SK-N-SH treated with all-trans-retinoic acid at 6 μM for 48 hours (cell line): ENCODE measurements at regions not wholly inside any gene's neighbourhood (a gene's known extent, or its start where the extent isn't known, plus 50 kb on each side); places are given as distances from the start of the nearest gene placed in this dataset.

Source experiments
- ATAC-seq: fragments of 200-7000 bp; cut with Tn5 transposase; 3 replicates; pipeline ENCODE4 v1.9.1; 2020; ENCODE audit warnings: mild to moderate bottlenecking, moderate library complexity
- ARNTL ChIP-seq: fragments of 450-650 bp; formaldehyde crosslinking; IDR thresholded peaks from 2 replicates; pipeline ENCODE4 v1.5.0; 2020; ENCODE audit warnings: low read depth, mild to moderate bottlenecking, moderate library complexity, borderline replicate concordance
- BACH2 ChIP-seq: fragments of 250-450 bp; sonication (Bioruptor Pico); IDR thresholded peaks from 2 replicates; pipeline ENCODE4 v1.9.0; 2021; ENCODE audit warnings: mild to moderate bottlenecking, borderline replicate concordance
- ESRRG ChIP-seq: fragments of 250-450 bp; sonication (Bioruptor Pico); IDR thresholded peaks from 2 replicates; pipeline ENCODE4 v1.6.1; 2021; ENCODE audit warnings: mild to moderate bottlenecking
- GLIS3 ChIP-seq: fragments of 250-450 bp; sonication (Bioruptor Pico); IDR thresholded peaks from 2 replicates; pipeline ENCODE4 v1.5.0; 2020; ENCODE audit warnings: mild to moderate bottlenecking, moderate library complexity
- ISL1 ChIP-seq: fragments of 250-450 bp; sonication (Bioruptor Pico); IDR thresholded peaks from 2 replicates; pipeline ENCODE4 v2.1.2; 2022; ENCODE audit warnings: mild to moderate bottlenecking, moderate library complexity
- OSR1 ChIP-seq: fragments of 250-450 bp; sonication (Bioruptor Pico); IDR thresholded peaks from 2 replicates; pipeline ENCODE4 v1.8.0; 2022; ENCODE audit warnings: moderate library complexity, mild to moderate bottlenecking, inconsistent platforms
- POU6F1 ChIP-seq: fragments of 250-450 bp; sonication (Bioruptor Pico); IDR thresholded peaks from 2 replicates; pipeline ENCODE4 v1.8.0; 2021; ENCODE audit warnings: low read depth, mild to moderate bottlenecking, moderate library complexity, borderline replicate concordance
- PPARA ChIP-seq: fragments of 250-450 bp; sonication (Bioruptor Pico); IDR thresholded peaks from 2 replicates; pipeline ENCODE4 v1.5.0; 2020; ENCODE audit warnings: mild to moderate bottlenecking, borderline replicate concordance
- RARB ChIP-seq: fragments of 250-450 bp; sonication (Bioruptor Pico); IDR thresholded peaks from 2 replicates; pipeline ENCODE4 v1.8.0; 2021; ENCODE audit warnings: mild to moderate bottlenecking, moderate library complexity
- SNAI2 ChIP-seq: fragments of 250-450 bp; sonication (Bioruptor Pico); IDR thresholded peaks from 2 replicates; pipeline ENCODE4 v1.5.0; 2020; ENCODE audit warnings: mild to moderate bottlenecking, moderate library complexity
- TCF4 ChIP-seq: fragments of 250-450 bp; sonication (Bioruptor Pico); IDR thresholded peaks from 2 replicates; pipeline ENCODE4 v1.8.0; 2021; ENCODE audit warnings: mild to moderate bottlenecking, moderate library complexity, borderline replicate concordance
- TOX ChIP-seq: fragments of 250-450 bp; sonication (Bioruptor Pico); IDR thresholded peaks from 2 replicates; pipeline ENCODE4 v1.8.0; 2021; ENCODE audit warnings: mild to moderate bottlenecking, moderate library complexity, borderline replicate concordance
- ZC3H10 ChIP-seq: fragments of 250-450 bp; sonication (Bioruptor Pico); IDR thresholded peaks from 2 replicates; pipeline ENCODE4 v1.5.1; 2021; ENCODE audit warnings: mild to moderate bottlenecking, moderate library complexity
- ZFP3 ChIP-seq: fragments of 250-450 bp; sonication (Bioruptor Pico); IDR thresholded peaks from 2 replicates; pipeline ENCODE4 v1.5.0; 2020; ENCODE audit warnings: mild to moderate bottlenecking, moderate library complexity
- ZFP30 ChIP-seq: fragments of 450-650 bp; formaldehyde crosslinking; IDR thresholded peaks from 2 replicates; pipeline ENCODE4 v1.5.0; 2022; ENCODE audit warnings: mild to moderate bottlenecking, moderate library complexity
- ZNF565 ChIP-seq: fragments of 450-650 bp; formaldehyde crosslinking; conservative IDR thresholded peaks from 2 replicates; pipeline ENCODE4 v1.5.0; 2020; ENCODE audit warnings: low read depth, mild to moderate bottlenecking, moderate library complexity
- ZNF70 ChIP-seq: fragments of 450-650 bp; formaldehyde crosslinking; IDR thresholded peaks from 2 replicates; pipeline ENCODE4 v1.5.0; 2020; ENCODE audit warnings: mild to moderate bottlenecking, moderate library complexity
- TF ChIP-seq, protein P1 (sequence below): fragments of 250-450 bp; sonication (Bioruptor Pico); IDR thresholded peaks from 2 replicates; pipeline ENCODE4 v1.5.0; 2020; ENCODE audit warnings: mild to moderate bottlenecking, moderate library complexity
- TF ChIP-seq, protein P2 (sequence below): fragments of 250-450 bp; sonication (Bioruptor Pico); IDR thresholded peaks from 2 replicates; pipeline ENCODE4 v1.8.0; 2020; ENCODE audit warnings: mild to moderate bottlenecking, moderate library complexity, borderline replicate concordance
- TF ChIP-seq, protein P3 (sequence below): fragments of 250-450 bp; sonication (Bioruptor Pico); IDR thresholded peaks from 2 replicates; pipeline ENCODE4 v1.5.1; 2020; ENCODE audit warnings: low read depth, mild to moderate bottlenecking, moderate library complexity

DNA sequence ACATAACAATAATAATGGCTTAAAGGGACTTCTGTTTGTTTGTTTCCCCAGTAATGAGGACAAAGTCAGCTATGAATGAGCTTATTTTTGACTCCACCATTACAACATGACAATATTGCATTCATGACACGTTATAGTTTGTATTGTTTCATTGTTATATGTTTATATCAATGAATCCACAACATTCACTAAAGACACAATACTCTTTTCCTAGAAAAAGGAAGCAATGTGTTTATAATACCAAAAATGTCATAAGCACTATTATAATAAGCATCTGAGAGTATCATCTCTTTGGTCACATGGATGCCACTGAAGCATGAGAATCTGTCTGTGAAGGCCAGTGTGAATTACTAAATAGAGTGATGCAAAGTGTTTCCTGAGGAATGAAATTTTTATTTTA is 1026.9 kb upstream of the C9orf72 start:
- no peak for ATAC-seq
- TF ChIP-seq, protein P1, sequence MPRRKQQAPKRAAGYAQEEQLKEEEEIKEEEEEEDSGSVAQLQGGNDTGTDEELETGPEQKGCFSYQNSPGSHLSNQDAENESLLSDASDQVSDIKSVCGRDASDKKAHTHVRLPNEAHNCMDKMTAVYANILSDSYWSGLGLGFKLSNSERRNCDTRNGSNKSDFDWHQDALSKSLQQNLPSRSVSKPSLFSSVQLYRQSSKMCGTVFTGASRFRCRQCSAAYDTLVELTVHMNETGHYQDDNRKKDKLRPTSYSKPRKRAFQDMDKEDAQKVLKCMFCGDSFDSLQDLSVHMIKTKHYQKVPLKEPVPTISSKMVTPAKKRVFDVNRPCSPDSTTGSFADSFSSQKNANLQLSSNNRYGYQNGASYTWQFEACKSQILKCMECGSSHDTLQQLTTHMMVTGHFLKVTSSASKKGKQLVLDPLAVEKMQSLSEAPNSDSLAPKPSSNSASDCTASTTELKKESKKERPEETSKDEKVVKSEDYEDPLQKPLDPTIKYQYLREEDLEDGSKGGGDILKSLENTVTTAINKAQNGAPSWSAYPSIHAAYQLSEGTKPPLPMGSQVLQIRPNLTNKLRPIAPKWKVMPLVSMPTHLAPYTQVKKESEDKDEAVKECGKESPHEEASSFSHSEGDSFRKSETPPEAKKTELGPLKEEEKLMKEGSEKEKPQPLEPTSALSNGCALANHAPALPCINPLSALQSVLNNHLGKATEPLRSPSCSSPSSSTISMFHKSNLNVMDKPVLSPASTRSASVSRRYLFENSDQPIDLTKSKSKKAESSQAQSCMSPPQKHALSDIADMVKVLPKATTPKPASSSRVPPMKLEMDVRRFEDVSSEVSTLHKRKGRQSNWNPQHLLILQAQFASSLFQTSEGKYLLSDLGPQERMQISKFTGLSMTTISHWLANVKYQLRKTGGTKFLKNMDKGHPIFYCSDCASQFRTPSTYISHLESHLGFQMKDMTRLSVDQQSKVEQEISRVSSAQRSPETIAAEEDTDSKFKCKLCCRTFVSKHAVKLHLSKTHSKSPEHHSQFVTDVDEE (CRISPR knock-in tag) = no peak
- TF ChIP-seq, protein P2, sequence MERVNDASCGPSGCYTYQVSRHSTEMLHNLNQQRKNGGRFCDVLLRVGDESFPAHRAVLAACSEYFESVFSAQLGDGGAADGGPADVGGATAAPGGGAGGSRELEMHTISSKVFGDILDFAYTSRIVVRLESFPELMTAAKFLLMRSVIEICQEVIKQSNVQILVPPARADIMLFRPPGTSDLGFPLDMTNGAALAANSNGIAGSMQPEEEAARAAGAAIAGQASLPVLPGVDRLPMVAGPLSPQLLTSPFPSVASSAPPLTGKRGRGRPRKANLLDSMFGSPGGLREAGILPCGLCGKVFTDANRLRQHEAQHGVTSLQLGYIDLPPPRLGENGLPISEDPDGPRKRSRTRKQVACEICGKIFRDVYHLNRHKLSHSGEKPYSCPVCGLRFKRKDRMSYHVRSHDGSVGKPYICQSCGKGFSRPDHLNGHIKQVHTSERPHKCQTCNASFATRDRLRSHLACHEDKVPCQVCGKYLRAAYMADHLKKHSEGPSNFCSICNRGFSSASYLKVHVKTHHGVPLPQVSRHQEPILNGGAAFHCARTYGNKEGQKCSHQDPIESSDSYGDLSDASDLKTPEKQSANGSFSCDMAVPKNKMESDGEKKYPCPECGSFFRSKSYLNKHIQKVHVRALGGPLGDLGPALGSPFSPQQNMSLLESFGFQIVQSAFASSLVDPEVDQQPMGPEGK (CRISPR knock-in tag) = no peak
- TF ChIP-seq ZNF565 (CRISPR knock-in tag) (no peak), TCF4 (no peak), OSR1 (CRISPR knock-in tag) (no peak), ISL1 (no peak), ZC3H10 (CRISPR knock-in tag) (no peak), ESRRG (CRISPR knock-in tag) (no peak), GLIS3 (CRISPR knock-in tag) (no peak), PPARA (CRISPR knock-in tag) (no peak), ARNTL (CRISPR knock-in tag) (no peak), ZFP3 (CRISPR knock-in tag) (no peak), ZNF70 (no peak), TOX (CRISPR knock-in tag) (no peak), ZFP30 (CRISPR knock-in tag) (no peak), SNAI2 (CRISPR knock-in tag) (no peak), BACH2 (CRISPR knock-in tag) (no peak), RARB (CRISPR knock-in tag) (no peak)
- TF ChIP-seq, protein P3, sequence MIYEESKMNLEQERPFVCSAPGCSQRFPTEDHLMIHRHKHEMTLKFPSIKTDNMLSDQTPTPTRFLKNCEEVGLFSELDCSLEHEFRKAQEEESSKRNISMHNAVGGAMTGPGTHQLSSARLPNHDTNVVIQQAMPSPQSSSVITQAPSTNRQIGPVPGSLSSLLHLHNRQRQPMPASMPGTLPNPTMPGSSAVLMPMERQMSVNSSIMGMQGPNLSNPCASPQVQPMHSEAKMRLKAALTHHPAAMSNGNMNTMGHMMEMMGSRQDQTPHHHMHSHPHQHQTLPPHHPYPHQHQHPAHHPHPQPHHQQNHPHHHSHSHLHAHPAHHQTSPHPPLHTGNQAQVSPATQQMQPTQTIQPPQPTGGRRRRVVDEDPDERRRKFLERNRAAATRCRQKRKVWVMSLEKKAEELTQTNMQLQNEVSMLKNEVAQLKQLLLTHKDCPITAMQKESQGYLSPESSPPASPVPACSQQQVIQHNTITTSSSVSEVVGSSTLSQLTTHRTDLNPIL (CRISPR knock-in tag) = no peak

DNA sequence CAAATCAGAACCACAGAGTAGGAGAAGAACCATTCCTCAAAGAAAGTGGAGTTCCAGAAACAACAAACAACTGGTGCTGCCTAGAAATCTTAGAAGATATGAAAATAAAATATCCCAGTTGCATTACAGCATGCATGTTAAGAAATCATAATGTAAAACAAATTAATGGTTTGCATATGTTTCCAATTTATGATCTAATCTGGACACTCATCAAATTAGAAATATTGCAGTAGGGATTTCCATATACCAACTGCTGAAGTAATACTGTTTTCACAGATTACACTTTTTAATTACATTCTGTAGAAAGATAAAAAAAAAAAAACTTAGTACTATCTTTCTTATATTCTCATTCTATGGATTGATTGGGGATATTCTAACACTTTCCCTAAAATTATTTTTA is 1034.6 kb upstream of the C9orf72 start:
- ATAC-seq = no peak
- TF ChIP-seq ZNF565 (CRISPR knock-in tag) (no peak), TCF4 (peak; percentile 74; the same call in 1 of the 2 replicates)

GRCh38 chr9:28610339-28610738 is 1037.1 kb upstream of the C9orf72 start:
- TF ChIP-seq, protein P2 (CRISPR knock-in tag) = no peak
- no peak for TF ChIP-seq POU6F1 (CRISPR knock-in tag)
- no peak for TF ChIP-seq PPARA (CRISPR knock-in tag)

GRCh38 chr9:28616310-28616709 is 1043.0 kb upstream of the C9orf72 start:
- no peak for ATAC-seq
- TF ChIP-seq BACH2 (CRISPR knock-in tag) = no peak
- TF ChIP-seq OSR1 (CRISPR knock-in tag) = no peak
- no peak for TF ChIP-seq ZFP30 (CRISPR knock-in tag)
- TF ChIP-seq PPARA (CRISPR knock-in tag) = no peak
- TF ChIP-seq, protein P1 (CRISPR knock-in tag) = no peak
- no peak for TF ChIP-seq ARNTL (CRISPR knock-in tag)
- TF ChIP-seq RARB (CRISPR knock-in tag) = no peak
- TF ChIP-seq, protein P3 (CRISPR knock-in tag) = no peak

More at GRCh38 chr9:28610339-28610738, 1037.1 kb upstream of the C9orf72 start:
- ATAC-seq = no peak
